Astrocyte (in vitro differentiated cells and primary cell): ENCODE measurements at regions not wholly inside any gene's neighbourhood (a gene's known extent, or its start where the extent isn't known, plus 50 kb on each side); places are given as distances from the start of the nearest gene placed in this dataset.

Source experiments
- DNase-seq: peaks from one replicate; pipeline ENCODE4 v3.0.0-alpha.2; 2010; ENCODE audit warnings: low read depth
- FAIRE-seq: peaks from 2 replicates; lab custom pipeline; 2011; peaks lifted over from hg19 to GRCh38; lab: Jason Lieb, UNC
- H2AFZ ChIP-seq: 2 replicates; pipeline ENCODE4 v1.6.0; 2012; ENCODE audit warnings: low read depth, low read length, inconsistent platforms
- H3K27ac ChIP-seq: 2 replicates; pipeline ENCODE4 v1.5.1; 2011; ENCODE audit warnings: low read depth, low read length, inconsistent platforms
- H3K27me3 ChIP-seq: 2 replicates; pipeline ENCODE4 v1.6.0; 2011; ENCODE audit warnings: low read length, inconsistent platforms; ENCODE audit not compliant: insufficient read depth
- H3K36me3 ChIP-seq: 2 replicates; pipeline ENCODE4 v1.5.1; 2011; ENCODE audit warnings: low read length, inconsistent platforms; ENCODE audit not compliant: insufficient read depth
- H3K4me1 ChIP-seq: 2 replicates; pipeline ENCODE4 v1.5.1; 2011; ENCODE audit warnings: low read length, inconsistent platforms; ENCODE audit not compliant: insufficient read depth
- H3K4me2 ChIP-seq: 2 replicates; pipeline ENCODE4 v1.6.0; 2012; ENCODE audit warnings: low read length, inconsistent platforms
- H3K4me3 ChIP-seq: 2 replicates; pipeline ENCODE4 v1.5.1; 2011; ENCODE audit warnings: low read depth, mild to moderate bottlenecking, low read length, inconsistent platforms; ENCODE audit not compliant: insufficient read depth
- H3K79me2 ChIP-seq: 2 replicates; pipeline ENCODE4 v1.6.0; 2012; ENCODE audit warnings: mild to moderate bottlenecking, low read length, inconsistent platforms; ENCODE audit not compliant: insufficient read depth
- H3K9ac ChIP-seq: 2 replicates; pipeline ENCODE4 v1.6.0; 2012; ENCODE audit warnings: mild to moderate bottlenecking, low read length, inconsistent platforms
- H3K9me3 ChIP-seq: 2 replicates; pipeline ENCODE4 v1.5.1; 2012; ENCODE audit warnings: low read depth, mild to moderate bottlenecking, low read length, inconsistent platforms; ENCODE audit not compliant: insufficient read depth
- H4K20me1 ChIP-seq: 2 replicates; pipeline ENCODE4 v1.6.0; 2012; ENCODE audit warnings: low read length, inconsistent platforms; ENCODE audit not compliant: insufficient read depth
- H3K27ac Mint-ChIP-seq: one replicate; pipeline ENCODE4 v1.8.0; 2021; ENCODE audit warnings: mild to moderate bottlenecking, mixed read lengths; ENCODE audit not compliant: unreplicated experiment
- H3K27me3 Mint-ChIP-seq: one replicate; pipeline ENCODE4 v1.8.0; 2021; ENCODE audit warnings: low read depth, mixed read lengths; ENCODE audit not compliant: unreplicated experiment
- H3K36me3 Mint-ChIP-seq: one replicate; pipeline ENCODE4 v1.8.0; 2021; ENCODE audit warnings: low read depth, mixed read lengths; ENCODE audit not compliant: unreplicated experiment
- H3K4me1 Mint-ChIP-seq: one replicate; pipeline ENCODE4 v1.8.0; 2021; ENCODE audit warnings: low read depth, mixed read lengths; ENCODE audit not compliant: unreplicated experiment
- H3K4me3 Mint-ChIP-seq: one replicate; pipeline ENCODE4 v1.8.0; 2021; ENCODE audit warnings: mild to moderate bottlenecking, moderate library complexity, mixed read lengths; ENCODE audit not compliant: unreplicated experiment
- H3K9me3 Mint-ChIP-seq: one replicate; pipeline ENCODE4 v1.8.0; 2021; ENCODE audit warnings: mild to moderate bottlenecking, mixed read lengths; ENCODE audit not compliant: unreplicated experiment
- CTCF ChIP-seq: IDR thresholded peaks from 2 replicates; pipeline ENCODE4 v1.5.1; 2011; ENCODE audit warnings: low read depth, mild to moderate bottlenecking, inconsistent platforms, low read length, moderate library complexity; ENCODE audit not compliant: insufficient read depth
- EZH2 ChIP-seq: IDR thresholded peaks from 2 replicates; pipeline ENCODE4 v1.6.1; 2012; ENCODE audit warnings: mild to moderate bottlenecking, low read length, inconsistent platforms; ENCODE audit not compliant: insufficient read depth

DNA sequence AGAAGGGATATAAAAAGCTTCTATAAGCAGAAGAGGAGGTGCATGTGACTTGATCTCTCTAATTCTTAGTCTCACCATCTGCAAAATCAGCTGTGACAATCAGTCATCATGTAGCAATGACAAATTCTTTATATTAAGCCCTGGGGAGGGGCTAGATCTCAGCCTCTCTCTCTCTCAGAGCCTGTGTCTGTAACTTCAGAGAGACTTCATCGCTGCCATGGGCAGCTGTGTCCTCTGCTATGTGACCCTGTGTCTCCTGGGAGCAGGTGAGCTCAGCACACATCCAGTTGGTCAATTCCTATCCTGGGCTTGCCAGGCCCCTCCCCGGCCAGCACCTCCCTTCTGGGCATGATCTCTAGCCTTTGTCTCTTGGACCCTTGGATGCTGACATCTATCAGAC, 109.6 kb downstream of the ANKRD18B start:
- peaks cover 10% of the 10 kb centered on the region for H3K27me3 Mint-ChIP-seq
- no peak overlapping the region for H3K27ac ChIP-seq
- no peaks in the 10 kb centered on the region for H3K36me3 ChIP-seq
- H3K4me3 Mint-ChIP-seq: no peak overlapping the region
- no peaks in the 10 kb centered on the region for H3K9me3 Mint-ChIP-seq
- no peaks in the 10 kb centered on the region for H4K20me1 ChIP-seq
- H3K4me3 ChIP-seq: no peak overlapping the region
- no peak overlapping the region for H3K9ac ChIP-seq
- H2AFZ ChIP-seq: no peak overlapping the region
- no peaks in the 10 kb centered on the region for H3K9me3 ChIP-seq
- H3K79me2 ChIP-seq: no peaks in the 10 kb centered on the region
- no peak overlapping the region for H3K27ac Mint-ChIP-seq
- no peaks in the 10 kb centered on the region for H3K4me1 ChIP-seq
- H3K36me3 Mint-ChIP-seq: no peaks in the 10 kb centered on the region
- H3K4me1 Mint-ChIP-seq: no peaks in the 10 kb centered on the region
- no peak overlapping the region for H3K4me2 ChIP-seq
- H3K27me3 ChIP-seq: peaks cover 64% of the 10 kb centered on the region
- no peak for TF ChIP-seq CTCF
- TF ChIP-seq EZH2: no peak
- no peak for FAIRE-seq
- DNase-seq: no peak

DNA sequence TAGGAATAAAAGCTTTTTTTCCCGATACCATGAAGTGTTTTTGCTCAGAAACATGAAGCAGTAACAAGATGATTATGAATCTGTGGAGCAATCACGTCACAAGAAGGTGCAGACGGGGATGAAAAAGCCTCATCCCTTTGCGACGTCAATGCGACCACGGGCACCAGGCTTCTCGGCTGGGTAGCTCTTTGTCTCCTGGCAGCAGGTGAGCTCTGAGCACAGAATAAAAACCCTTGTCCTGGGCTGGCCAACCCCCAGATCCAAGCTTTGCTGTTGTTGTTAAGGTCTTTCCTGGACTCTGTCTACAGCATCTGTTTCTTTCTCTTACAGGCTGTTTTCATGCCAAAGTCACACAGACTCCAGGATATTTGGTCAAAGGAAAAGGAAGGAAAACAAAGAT, 113.8 kb downstream of the ANKRD18B start:
- Histone ChIP-seq H3K9me3 (no peaks in the 10 kb centered on the region), H4K20me1 (no peaks in the 10 kb centered on the region), H3K36me3 (no peaks in the 10 kb centered on the region), H3K79me2 (no peaks in the 10 kb centered on the region), H3K27me3 (peaks cover 62% of the 10 kb centered on the region), H3K4me1 (no peaks in the 10 kb centered on the region), H3K4me2 (no peak overlapping the region), H3K9ac (no peak overlapping the region), H3K4me3 (no peak overlapping the region), H2AFZ (no peak overlapping the region), H3K27ac (no peak overlapping the region)
- no peak for TF ChIP-seq CTCF
- no peak for TF ChIP-seq EZH2
- Mint-ChIP-seq H3K4me3 (no peak overlapping the region), H3K27ac (no peak overlapping the region), H3K36me3 (no peaks in the 10 kb centered on the region), H3K27me3 (peaks cover 12% of the 10 kb centered on the region), H3K9me3 (no peaks in the 10 kb centered on the region), H3K4me1 (no peaks in the 10 kb centered on the region)
- no peak for FAIRE-seq
- no peak for DNase-seq

DNA sequence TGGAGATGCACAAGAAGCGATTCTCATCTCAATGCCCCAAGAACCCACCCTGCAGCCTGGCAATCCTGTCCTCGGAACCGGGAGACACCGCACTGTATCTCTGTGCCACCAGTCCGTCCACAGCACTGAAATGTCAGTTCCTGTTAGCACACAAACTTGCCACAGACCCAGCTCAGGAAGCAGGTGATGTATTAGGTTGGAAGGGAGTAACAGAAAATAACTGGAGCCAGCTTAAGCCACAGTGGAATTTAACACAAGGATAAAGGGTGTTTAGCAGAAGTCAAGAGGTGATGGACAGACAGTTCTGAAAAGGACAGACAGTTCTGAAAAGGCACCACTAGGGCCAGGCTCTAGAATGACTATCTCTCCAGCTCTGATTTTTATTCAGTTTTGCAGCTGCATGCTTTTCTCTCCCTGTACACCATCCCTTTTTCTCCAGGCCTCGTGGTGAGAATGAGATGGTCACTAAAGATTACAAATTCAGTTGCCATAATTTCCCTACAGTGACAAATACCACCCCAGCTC, 114.4 kb downstream of the ANKRD18B start:
- H3K79me2 ChIP-seq: no peaks in the 10 kb centered on the region
- H3K9me3 ChIP-seq: no peaks in the 10 kb centered on the region
- H3K4me3 ChIP-seq: no peak overlapping the region
- no peak overlapping the region for H3K4me3 Mint-ChIP-seq
- H3K9ac ChIP-seq: no peak overlapping the region
- H3K36me3 ChIP-seq: no peaks in the 10 kb centered on the region
- H3K9me3 Mint-ChIP-seq: peaks cover 2% of the 10 kb centered on the region
- H3K4me1 ChIP-seq: no peaks in the 10 kb centered on the region
- H3K36me3 Mint-ChIP-seq: no peaks in the 10 kb centered on the region
- H3K4me1 Mint-ChIP-seq: no peaks in the 10 kb centered on the region
- no peak overlapping the region for H3K27ac ChIP-seq
- H3K27ac Mint-ChIP-seq: no peak overlapping the region
- TF ChIP-seq EZH2 (no peak), CTCF (no peak)
- DNase-seq (no peak), FAIRE-seq (no peak)
- H3K27me3 ChIP-seq: peaks cover 66% of the 10 kb centered on the region
- no peak overlapping the region for H2AFZ ChIP-seq
- H3K4me2 ChIP-seq: no peak overlapping the region
- H4K20me1 ChIP-seq: no peaks in the 10 kb centered on the region
- peaks cover 12% of the 10 kb centered on the region for H3K27me3 Mint-ChIP-seq
